EH (cell line): ENCODE measurements at regions not wholly inside any gene's neighbourhood (a gene's known extent, or its start where the extent isn't known, plus 50 kb on each side); places are given as distances from the start of the nearest gene placed in this dataset.

Experiments used
- DNase-seq: peaks from one replicate; pipeline ENCODE4 v3.0.0-alpha.2; 2015; ENCODE audit warnings: low read depth

DNA sequence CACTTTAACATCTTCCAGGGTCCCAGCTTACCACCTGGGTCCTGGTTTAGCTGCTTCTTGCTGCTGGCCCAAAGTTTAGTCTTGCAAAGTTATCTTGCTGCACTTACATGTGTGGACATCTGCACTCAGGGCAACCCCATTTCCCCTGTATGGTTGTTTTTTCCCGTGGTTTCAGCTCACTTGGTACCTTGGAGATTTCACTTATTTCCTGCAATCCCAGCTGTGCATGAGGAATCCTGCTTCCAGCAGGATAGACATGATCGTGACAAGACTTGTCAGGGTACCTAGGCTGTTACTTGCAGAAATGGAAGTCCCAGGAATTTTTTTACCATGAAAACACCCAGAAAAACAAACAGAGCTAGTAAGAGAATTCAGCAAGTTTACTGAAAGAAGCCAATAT, 95.9 kb upstream of the LEP start:
- no peak for DNase-seq

DNA sequence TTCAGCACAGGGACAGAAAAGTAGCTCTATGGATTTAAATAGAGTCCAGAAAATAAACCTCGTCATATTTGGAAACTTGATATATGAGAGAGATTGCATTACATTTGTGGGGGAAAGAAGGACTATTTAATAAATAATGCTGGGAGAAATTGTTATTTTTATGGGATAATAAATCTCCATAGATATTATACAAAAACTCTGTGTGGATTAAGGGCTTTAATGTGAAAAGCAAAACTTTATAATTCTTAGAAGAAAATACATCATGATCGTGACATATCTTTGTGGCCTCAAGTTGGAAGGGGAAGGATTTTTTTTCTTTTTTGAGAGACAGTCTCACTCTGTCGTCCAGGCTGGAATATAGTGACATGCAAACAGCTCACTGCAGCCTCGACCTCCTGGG, 95.0 kb upstream of the LEP start:
- no peak for DNase-seq

DNA sequence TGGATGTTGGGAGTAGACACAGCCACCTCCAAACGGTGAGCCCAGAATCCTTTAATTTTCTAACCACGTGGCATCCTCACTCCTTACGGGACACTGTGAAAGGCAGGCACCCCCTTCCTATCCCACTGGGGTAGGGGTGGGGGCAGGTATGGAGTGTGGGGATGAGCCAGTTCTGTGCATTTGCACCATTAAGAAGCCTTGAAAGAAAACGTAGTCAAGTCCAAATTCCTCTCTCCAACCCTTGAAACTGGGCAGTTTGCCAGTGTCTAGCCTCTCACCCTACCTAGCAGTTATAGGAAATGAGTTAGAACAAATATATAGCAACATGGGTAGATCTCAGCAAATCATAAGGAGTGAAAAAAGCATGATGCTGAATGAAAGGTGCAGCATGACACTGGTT, 92.4 kb upstream of the LEP start:
- no peak for DNase-seq

DNA sequence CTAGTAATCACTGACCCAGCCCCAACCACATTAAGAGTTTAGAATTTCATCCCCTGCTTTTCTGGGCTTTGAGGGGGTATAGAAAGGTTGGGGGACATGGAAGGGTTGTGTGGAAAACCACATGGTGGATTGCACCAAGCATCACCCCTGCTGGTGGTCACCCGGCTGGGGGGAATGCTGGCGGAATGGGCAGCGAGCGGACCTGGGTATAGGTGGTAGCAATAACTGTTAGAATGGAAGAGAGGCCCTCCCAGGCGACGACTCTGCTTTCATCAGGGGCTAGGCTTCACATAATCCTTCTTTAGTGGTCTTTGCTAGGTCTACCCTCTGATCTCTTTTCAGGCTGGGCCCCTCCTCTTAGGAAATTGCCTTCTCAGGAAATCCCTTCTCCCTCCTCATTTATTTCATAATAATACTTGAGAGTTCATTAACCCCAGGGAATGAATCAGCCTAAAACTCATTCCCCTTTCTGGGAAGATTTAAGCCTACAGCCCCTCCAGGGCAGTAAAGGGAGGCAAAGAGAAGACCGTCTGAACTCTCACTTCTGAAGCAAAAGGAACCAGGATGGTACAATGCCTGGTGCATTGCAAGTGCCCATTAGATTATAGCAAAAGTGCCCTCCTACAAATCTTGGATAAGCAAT, 90.7 kb upstream of the LEP start:
- no peak for DNase-seq

DNA sequence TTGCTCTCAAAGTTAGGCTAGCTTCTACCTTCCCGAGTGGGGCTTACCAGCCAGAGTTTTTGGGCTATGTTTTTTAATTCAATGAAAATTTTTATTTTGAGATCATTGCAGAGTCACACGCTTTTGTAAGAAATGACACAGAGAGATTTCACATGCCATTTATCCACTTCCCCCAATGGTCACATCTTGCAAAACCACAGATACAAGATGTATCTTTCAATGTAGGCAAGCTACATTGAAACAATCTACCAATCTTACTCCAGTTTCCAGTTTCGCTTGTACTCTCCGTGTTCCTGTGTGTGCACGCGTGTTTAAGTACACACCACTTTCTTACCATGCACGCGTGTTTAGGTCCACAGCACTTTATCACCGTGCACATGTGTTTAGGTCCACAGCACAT, 89.4 kb upstream of the LEP start:
- no peak for DNase-seq

DNA sequence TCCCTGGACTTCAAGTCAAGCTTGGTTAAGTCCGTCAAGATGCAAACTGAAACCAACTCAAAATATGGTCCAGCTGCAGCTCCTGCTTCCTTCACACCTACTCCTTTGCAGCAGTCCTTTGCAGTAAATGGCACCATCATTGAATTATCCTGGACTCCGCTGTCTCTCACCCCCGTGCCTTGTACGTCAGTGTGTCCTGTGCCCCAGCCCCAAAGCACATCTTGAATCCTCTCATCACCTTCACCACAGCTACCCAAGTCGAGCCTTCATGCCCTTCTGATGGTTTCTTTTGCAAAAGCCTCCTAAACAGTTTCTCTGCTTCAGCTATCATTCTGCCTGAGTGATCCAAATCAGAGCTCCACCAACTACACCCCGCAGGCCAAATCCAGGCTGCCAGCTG, 88.4 kb upstream of the LEP start:
- no peak for DNase-seq

DNA sequence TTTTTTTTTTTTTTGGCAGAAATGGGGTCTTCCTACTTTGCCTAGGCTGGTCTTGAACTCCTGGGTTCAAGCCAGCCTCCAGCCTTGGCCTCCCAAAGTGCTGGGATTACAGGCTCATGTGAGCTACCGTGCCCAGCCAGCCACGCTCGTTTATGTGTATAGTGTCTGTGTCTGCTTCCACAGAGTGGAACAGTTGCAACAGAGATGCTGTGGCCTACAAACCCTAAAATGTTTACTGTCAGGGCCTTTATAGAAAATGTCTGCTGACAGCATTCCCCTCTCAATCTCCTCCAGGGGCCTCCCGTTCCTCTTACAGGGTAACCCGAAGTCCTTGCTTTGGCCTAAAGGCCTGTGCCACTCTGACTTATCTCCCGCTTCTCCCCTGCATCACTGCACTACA, 87.6 kb upstream of the LEP start:
- DNase-seq, result no peak

DNA sequence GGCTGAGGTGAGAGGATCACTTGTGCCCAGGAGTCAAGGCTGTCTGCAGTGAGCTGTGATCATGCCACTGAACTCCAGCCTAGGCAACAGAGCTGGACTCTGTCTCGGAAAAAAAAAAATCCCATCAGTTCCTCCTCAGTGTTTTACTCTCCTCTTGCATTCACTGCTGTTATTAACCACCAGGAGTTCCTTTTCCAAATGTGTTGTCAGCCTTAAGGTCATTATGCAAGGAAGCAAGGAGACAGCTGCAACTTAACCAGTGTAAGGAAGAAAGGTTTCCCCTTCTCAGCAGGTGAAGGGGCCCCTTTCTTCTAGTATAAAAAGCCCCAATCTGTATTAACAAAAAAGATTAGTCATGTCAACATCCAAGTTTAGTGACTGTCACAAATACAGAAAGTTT, 86.6 kb upstream of the LEP start:
- DNase-seq, result no peak

DNA sequence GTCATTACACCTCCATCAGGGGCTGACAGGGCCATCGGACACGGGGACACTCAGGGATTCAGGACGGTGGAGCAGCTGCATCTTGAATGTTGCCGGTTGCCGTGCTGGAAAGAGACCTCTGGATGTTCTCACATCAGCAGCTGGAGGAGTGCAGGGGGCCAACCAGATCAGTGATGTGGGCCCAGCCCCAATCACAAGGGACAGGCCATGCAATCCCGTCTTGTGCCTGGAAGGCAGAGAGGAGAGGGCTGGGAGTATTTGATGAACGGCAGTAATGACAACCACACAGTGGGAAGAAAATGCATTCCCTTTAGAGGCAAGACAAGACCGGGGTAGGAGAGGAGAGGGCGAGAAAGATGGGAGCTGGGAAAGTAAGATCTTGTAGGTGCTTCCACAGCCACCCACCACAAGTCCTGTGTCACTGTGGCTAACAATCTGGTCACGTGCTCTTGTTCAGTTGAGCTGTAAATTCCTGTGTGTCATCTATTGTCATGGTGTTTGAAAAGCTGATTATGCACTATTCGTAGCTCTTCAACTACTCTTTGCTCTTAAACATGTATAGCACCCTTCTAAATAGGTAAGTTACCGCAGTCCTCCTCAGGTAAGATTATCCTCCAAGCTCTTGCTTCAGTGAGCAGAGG, 85.9 kb upstream of the LEP start:
- DNase-seq, result peak; percentile 14

DNA sequence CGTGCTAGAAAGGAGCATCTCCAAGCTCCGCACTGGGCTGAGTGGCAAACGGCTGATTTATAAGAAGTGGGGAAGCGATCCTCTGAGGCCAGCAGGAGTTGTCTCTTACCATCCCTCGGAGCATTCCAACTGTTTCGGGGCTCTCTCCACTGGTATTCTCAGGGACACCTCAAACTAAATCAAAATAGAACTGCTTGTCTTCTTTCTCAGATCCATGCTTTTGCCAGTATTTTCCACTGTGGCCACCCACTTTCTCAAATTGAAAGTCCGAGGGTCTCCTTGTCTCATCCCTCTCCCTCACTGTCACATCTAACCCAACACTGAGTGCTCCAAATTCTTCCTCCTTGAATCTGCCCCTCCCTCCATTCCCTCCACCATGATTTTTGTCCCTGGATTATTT, 83.2 kb upstream of the LEP start:
- DNase-seq, result no peak

DNA sequence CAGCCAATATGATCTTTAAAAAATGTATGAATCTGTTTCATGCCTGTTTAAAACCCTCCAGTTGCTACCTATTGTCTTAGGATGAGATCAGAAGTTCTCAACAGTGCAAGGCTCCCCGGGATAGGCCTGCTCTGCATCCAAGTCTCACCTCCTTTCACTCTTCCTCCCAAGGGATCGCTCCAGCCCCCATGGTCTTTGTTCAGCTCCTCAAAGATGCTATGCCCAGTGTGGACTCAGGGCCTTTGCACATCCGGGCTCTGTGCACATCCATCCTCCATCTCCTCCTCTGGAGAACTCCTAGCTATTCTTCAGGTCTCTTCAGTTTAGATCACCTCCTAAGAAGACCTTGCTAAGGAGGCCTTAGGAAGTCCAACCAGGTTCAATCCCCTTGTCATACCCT, 82.7 kb upstream of the LEP start:
- DNase-seq, result no peak

DNA sequence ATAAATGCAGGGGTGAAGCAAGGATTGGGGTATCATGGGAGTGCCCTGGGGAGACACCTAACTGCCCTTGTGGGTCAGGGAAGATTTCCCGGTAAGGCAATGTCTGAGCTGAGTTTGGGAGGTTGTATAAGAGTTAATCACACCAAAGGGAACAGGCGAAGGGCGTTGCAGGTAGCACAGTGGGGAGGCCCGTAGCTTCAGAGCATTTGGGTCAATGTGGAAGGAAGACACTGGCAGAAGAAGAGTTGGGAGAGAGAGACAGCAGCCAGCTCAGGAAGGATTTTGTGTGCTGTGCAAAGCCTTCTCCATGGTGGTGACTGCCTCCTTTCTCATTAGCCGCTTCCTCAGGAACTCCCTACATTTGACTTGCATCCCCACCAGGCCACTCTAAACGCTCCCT, 80.8 kb upstream of the LEP start:
- no peak for DNase-seq

DNA sequence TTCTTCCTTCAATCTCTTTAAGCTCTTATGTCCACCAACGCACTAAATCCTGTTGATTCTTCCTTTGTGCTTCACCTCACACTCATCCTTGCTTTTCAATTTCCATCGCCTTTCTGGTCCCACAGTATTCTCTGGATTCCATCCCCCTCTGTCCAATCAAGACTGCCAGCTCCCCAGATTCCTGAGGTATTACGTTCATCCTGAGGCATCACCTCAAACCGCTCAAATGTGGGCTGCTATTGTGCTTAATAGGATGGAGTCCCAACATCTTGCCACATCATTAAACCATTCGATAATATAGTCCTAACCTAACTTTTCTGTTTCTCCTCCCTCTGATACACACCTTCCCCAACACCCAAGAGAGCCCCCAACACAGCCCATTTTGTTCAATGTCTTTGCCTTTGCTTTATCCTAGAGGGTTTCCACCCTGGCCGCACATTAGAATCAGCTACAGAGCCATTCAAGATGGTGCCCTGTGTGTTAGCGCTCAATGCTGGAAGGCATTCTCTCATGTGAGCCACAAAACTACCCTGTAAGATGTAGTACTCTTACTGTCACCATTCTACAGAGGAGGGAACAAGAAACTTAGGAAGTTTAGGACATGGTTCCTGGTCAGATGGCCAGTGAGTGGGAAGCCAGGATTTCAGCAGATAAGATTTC, 79.5 kb upstream of the LEP start:
- DNase-seq, result peak; percentile 5

DNA sequence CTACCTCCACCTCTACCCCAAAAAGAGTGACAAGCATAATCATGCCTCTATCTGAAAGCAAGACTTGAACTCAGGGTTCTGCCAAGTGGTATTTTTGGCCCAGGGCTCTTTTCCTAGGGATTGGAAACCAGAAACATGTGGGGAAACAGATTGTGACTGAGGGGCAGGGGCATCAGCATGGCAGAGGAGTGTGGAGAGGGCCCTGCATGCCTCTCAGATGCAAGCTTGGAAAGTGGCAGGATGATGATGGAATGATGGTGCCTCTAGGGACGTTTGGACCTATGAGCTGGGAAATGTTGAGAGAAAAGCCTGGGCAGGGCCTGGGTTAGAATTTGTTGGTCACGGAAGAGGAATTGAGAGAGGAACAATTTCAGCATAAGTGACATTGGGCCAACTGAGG, 78.4 kb upstream of the LEP start:
- DNase-seq, result no peak

DNA sequence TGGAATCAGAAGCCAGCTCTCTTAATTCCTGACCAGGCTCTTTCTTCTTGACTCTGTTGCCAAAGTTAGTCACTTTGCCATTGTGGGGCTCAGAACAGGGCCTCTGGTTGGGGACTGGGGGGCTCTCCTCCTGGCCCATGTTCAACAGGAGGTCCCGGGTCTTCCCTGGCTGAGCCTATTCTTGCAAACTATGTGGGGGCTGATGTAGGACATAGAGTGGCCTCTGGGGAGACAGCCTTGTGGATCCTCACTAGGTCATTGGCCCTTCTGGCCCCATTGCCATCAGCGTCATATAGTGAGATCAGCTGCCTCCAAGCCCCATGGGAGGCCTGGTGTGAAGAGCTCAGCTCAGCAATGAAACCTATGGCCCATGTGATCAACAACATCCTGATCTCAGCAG, 77.6 kb upstream of the LEP start:
- no peak for DNase-seq

DNA sequence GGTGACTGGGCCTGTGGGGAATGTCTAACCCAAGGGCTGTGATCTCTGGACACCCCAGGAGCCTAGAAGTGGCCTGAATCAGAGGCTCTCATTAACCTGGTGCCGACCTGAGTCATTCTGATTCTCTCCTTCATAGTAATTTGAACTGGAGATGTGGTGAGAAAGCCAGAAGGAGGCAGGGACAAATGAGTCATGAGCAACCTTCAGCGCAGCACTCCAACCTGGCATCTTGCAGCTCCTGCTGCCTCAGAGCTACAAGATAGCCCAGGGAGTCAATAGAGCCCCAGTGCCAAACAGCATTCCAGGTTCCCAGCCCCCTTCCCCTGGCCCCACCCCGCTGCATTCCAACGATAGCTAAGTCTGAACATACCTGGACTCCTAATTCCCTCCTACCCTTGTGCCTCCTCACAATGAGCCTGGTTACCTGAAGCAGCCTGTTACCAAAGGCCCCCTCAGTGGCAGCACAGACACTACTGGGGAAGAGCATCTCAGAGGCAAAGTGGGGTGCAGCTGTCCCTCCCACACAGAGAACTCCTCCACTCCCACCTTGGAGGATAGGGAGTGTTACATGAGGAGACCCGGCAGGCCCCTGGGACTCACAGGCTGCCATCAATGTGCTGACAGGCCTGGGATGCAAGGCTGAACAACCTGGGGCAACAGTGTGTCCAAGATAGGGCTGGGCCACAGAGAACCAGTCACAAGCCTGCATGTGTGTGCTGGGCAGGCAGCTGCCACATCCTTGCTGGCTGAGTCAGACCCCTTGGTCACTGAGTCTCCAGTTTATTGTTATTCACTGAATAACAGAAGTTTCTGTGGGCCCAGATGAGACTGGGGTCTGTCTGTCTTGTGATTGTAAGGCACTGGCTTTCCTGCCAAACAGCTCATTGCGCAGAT, 76.8 kb upstream of the LEP start:
- DNase-seq, result peak; percentile 76

DNA sequence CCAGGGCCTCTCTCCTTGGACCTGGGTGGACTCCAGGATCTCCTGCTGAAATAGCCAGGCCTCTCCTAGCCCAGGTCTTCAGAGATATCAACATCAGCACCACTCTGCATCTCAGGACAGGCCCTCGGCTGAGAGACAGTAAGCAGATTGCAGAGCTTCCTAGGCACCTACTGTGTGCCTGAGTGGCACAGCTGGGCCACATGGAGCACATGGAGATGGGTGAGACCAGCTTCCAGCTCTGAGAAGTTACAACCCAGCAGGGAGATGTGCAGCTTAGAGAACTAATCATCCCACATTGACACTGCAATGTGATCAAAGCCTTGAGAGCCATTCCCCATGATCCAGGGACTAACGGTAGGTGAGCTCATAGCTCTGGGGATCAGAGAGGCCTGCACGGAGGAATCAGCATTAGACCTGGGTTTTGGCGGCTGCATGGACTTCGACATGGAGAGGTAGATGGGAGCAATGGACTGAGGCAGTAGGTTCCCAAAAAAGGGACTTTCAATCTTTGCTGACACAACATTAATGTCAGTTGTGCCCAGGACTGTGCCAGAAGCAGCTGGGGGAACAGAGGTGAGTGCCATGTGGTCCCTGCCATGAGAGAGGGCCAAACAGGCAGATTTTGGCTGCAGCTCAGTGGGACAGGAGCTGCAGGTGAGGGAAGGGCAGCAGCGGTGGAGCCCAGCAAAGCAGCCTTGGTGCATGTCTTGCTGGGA, 76.0 kb upstream of the LEP start:
- DNase-seq, result no peak

DNA sequence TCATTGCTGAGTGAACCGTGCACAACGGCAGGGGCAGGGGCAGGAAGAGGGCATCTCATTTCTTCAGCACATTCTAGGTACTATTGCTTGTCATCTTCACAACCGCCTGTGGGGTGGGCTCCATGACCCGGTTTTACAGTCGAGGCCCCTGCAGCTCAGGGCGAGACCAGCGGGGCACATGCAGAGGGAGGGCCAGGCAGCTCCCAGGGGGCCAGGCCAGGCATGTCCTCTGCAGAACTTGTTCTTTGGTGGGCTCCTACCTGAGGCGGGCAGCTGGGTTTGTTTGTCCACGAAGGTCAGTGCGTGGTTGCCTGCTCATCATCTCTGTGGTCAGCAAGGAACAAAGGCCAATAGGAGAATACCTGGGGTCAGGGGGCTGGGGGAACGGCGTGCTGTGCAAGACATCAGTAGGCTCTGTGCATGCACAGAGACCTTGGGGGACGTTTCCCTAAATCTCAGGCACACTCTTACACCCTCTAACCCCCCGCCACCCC, 75.1 kb upstream of the LEP start:
- no peak for DNase-seq

DNA sequence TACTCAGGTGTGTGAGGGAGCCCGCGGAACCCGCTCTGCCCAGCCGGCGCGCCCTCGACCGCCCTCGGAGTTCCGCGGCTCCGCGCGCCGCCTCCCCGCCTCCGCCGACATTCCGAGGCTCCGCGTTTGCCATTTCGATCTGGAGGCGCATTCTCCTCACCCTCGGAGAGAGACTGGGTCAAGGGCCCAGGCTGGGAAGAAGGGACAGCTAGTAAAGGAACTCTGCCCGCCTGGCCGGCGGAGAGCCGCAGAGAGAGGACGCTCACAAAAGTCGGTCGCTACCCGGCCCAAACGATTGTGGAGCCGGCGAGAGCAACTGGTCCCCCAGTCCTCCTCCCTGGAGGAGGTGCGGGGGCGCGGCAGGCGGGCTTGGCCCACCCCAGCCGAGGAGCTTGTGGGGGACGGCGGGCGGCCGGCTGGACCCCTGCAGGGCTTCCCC, 74.5 kb upstream of the LEP start:
- DNase-seq, result peak; percentile 22

DNA sequence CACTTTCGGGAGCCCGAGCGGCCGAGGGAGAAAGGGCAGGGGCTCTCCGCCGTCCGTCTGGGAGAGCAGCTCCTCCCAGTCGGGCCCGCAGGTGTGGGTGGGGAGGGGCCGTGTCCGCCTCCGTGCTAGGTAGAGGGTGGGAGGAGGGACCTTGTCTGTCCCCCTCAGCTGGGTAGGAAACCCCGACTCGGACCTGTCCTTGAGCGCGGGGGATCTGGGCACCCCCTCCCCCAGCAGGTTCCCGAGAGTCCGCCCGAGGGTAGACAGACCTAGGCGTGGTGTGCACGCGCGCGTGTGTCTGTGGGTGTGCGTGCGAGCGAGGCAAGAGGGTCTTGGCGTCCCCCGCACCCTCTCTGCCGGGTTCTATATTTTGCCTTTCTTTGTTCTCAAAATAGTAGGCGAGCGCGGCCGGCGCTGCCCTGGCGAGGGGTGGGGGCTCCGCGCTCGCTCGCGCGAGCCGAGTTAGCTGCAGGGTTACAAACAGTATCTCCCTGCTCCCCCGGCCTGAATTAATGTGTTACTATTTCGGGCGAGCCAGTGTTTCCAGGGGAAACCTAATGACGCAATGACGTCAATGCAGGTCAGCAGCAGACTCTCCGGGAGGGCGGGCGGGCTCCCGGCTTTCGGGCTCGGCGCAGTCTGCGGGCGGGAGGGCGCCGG, 73.9 kb upstream of the LEP start:
- DNase-seq, result peak; percentile 72
